ENCODE measurements at regions not wholly inside any gene's neighbourhood (a gene's known extent, or its start where the extent isn't known, plus 50 kb on each side); places are given as distances from the start of the nearest gene placed in this dataset.
A peak's percentile ranks its signal among the peaks of the same experiment; 100 is the strongest.

GRCh38 chr10:83371696-83372490 lies 767.4 kb upstream of the GHITM start:
- H3K4me3 ChIP-seq (ENCODE audit: low read depth, low read length) = no peak overlapping the region
- no peak for DNase-seq
- no peaks in the 10 kb centered on the region for H3K27me3 ChIP-seq
- no peaks in the 10 kb centered on the region for H3K4me1 ChIP-seq
- H3K36me3 ChIP-seq = no peaks in the 10 kb centered on the region
- no peak for TF ChIP-seq CTCF (IDR thresholded peaks at IDR 0.05; ENCODE audit: low read depth, low read length)
- no peaks in the 10 kb centered on the region for H3K9me3 ChIP-seq

- Histone ChIP-seq H3K4me3 (ENCODE audit: low read depth, low read length) (no peak overlapping the region), H3K36me3 (no peaks in the 10 kb centered on the region), H3K9me3 (no peaks in the 10 kb centered on the region), H3K4me1 (no peaks in the 10 kb centered on the region), H3K27me3 (no peaks in the 10 kb centered on the region)
- no peak for TF ChIP-seq CTCF (IDR thresholded peaks at IDR 0.05; ENCODE audit: low read depth, low read length)
- DNase-seq = no peak
Observed at GRCh38 chr10:83372646-83373045, 766.7 kb upstream of the GHITM start.

- Histone ChIP-seq H3K4me1 (no peaks in the 10 kb centered on the region), H3K36me3 (no peaks in the 10 kb centered on the region), H3K27me3 (no peaks in the 10 kb centered on the region), H3K4me3 (ENCODE audit: low read depth, low read length) (no peak overlapping the region), H3K9me3 (no peaks in the 10 kb centered on the region)
- peak; percentile 52 for DNase-seq
- TF ChIP-seq CTCF (IDR thresholded peaks at IDR 0.05; ENCODE audit: low read depth, low read length) = peak; percentile 70
Observed at GRCh38 chr10:83373671-83374070, 765.6 kb upstream of the GHITM start.

GRCh38 chr10:83374741-83375140 lies 764.6 kb upstream of the GHITM start:
- no peaks in the 10 kb centered on the region for H3K9me3 ChIP-seq
- no peaks in the 10 kb centered on the region for H3K27me3 ChIP-seq
- H3K4me1 ChIP-seq = no peaks in the 10 kb centered on the region
- no peaks in the 10 kb centered on the region for H3K36me3 ChIP-seq
- DNase-seq = no peak
- H3K4me3 ChIP-seq (ENCODE audit: low read depth, low read length) = no peak overlapping the region
- TF ChIP-seq CTCF (IDR thresholded peaks at IDR 0.05; ENCODE audit: low read depth, low read length) = no peak

- Histone ChIP-seq H3K27me3 (no peaks in the 10 kb centered on the region), H3K9me3 (no peaks in the 10 kb centered on the region), H3K36me3 (no peaks in the 10 kb centered on the region), H3K4me1 (no peaks in the 10 kb centered on the region), H3K4me3 (ENCODE audit: low read depth, low read length) (no peak overlapping the region)
- DNase-seq = no peak
- no peak for TF ChIP-seq CTCF (IDR thresholded peaks at IDR 0.05; ENCODE audit: low read depth, low read length)
Observed at GRCh38 chr10:83375274-83375673, 764.0 kb upstream of the GHITM start.

- H3K4me1 ChIP-seq = no peaks in the 10 kb centered on the region
- H3K27me3 ChIP-seq = no peaks in the 10 kb centered on the region
- H3K4me3 ChIP-seq (ENCODE audit: low read depth, low read length) = no peak overlapping the region
- H3K36me3 ChIP-seq = no peaks in the 10 kb centered on the region
- DNase-seq = no peak
- TF ChIP-seq CTCF (IDR thresholded peaks at IDR 0.05; ENCODE audit: low read depth, low read length) = no peak
- H3K9me3 ChIP-seq = no peaks in the 10 kb centered on the region
Observed at GRCh38 chr10:83397806-83398205, 741.5 kb upstream of the GHITM start.

Data from BE2C (cell line).